ENCODE measurements at regions not wholly inside any gene's neighbourhood (a gene's known extent, or its start where the extent isn't known, plus 50 kb on each side); places are given as distances from the start of the nearest gene placed in this dataset.

GRCh38 chr6:9086331-9086730 lies 651.0 kb upstream of the SLC35B3 start:
- TF ChIP-seq POLR2A (IDR thresholded peaks at IDR 0.05): no peak
- TF ChIP-seq CTCF (IDR thresholded peaks at IDR 0.05): no peak
- WGBS, 4 donors: 59 to 70% (median 62%) methylated on average over 4 of the region's 4 CpGs

GRCh38 chr6:9085709-9086070 lies 650.3 kb upstream of the SLC35B3 start:
- intact Hi-C loops (cut with DNase I): no loop called here
- TF ChIP-seq CTCF (IDR thresholded peaks at IDR 0.05) (no peak), POLR2A (IDR thresholded peaks at IDR 0.05) (no peak)
- no peak overlapping the region for H3K4me3 ChIP-seq
- DNase-seq: no peak
- H3K36me3 ChIP-seq (replicated peaks in 1 of 2): no peaks in the 10 kb centered on the region
- H3K27ac ChIP-seq: no peak overlapping the region
- 84 to 94% (median 90%) methylated on average over 1 of the region's 1 CpG for WGBS, 4 donors
- no peaks in the 10 kb centered on the region for H3K4me1 ChIP-seq (replicated peaks in 1 of 2)
- H3K27me3 ChIP-seq: no peaks in the 10 kb centered on the region
- H3K9me3 ChIP-seq (replicated peaks in 1 of 3): no peaks in the 10 kb centered on the region

More at GRCh38 chr6:9086331-9086730, 651.0 kb upstream of the SLC35B3 start:
- Histone ChIP-seq H3K27ac (no peak overlapping the region), H3K4me3 (no peak overlapping the region), H3K27me3 (no peaks in the 10 kb centered on the region), H3K9me3 (replicated peaks in 1 of 3) (no peaks in the 10 kb centered on the region), H3K4me1 (replicated peaks in 1 of 2) (no peaks in the 10 kb centered on the region), H3K36me3 (replicated peaks in 1 of 2) (no peaks in the 10 kb centered on the region)
- intact Hi-C loops (cut with DNase I): no loop called here
- no peak for DNase-seq

- intact Hi-C loops (cut with DNase I): no loop called here
- Histone ChIP-seq H3K27ac (no peak overlapping the region), H3K4me1 (replicated peaks in 1 of 2) (no peaks in the 10 kb centered on the region), H3K27me3 (no peaks in the 10 kb centered on the region), H3K9me3 (replicated peaks in 1 of 3) (no peaks in the 10 kb centered on the region), H3K36me3 (replicated peaks in 1 of 2) (no peaks in the 10 kb centered on the region), H3K4me3 (no peak overlapping the region)
- 73 to 76% (median 75%) methylated on average over 3 of the region's 3 CpGs for WGBS, 4 donors
- TF ChIP-seq POLR2A (IDR thresholded peaks at IDR 0.05): no peak
- TF ChIP-seq CTCF (IDR thresholded peaks at IDR 0.05): no peak
- DNase-seq: no peak
These were observed 649.8 kb upstream of the SLC35B3 start for GRCh38 chr6:9085054-9085708.

GRCh38 chr6:9083108-9083507 lies 647.8 kb upstream of the SLC35B3 start:
- intact Hi-C loops (cut with DNase I): no loop called here
- H3K27ac ChIP-seq: no peak overlapping the region
- H3K27me3 ChIP-seq: no peaks in the 10 kb centered on the region
- 81 to 91% (median 86%) methylated on average over 2 of the region's 2 CpGs for WGBS, 4 donors
- no peaks in the 10 kb centered on the region for H3K4me1 ChIP-seq (replicated peaks in 1 of 2)
- no peak for DNase-seq
- H3K4me3 ChIP-seq: no peak overlapping the region
- TF ChIP-seq POLR2A (IDR thresholded peaks at IDR 0.05) (no peak), CTCF (IDR thresholded peaks at IDR 0.05) (no peak)
- no peaks in the 10 kb centered on the region for H3K36me3 ChIP-seq (replicated peaks in 1 of 2)
- H3K9me3 ChIP-seq (replicated peaks in 1 of 3): no peaks in the 10 kb centered on the region
